Osteoblast (primary cell): ENCODE measurements at regions not wholly inside any gene's neighbourhood (a gene's known extent, or its start where the extent isn't known, plus 50 kb on each side); places are given as distances from the start of the nearest gene placed in this dataset.

Experiments
- DNase-seq: peaks from one replicate; pipeline ENCODE4 v3.0.0; 2011; ENCODE audit warnings: low spot score, mixed read lengths; ENCODE audit not compliant: insufficient read length; ENCODE audit errors: missing footprints
- H2AFZ ChIP-seq: 2 replicates; pipeline ENCODE4 v1.6.0; 2011; ENCODE audit warnings: mild to moderate bottlenecking, low read length
- H3K27ac ChIP-seq: 2 replicates; pipeline ENCODE4 v1.5.1; 2011; ENCODE audit warnings: mild to moderate bottlenecking, low read depth, low read length, moderate library complexity
- H3K27me3 ChIP-seq: 2 replicates; pipeline ENCODE4 v1.6.0; 2012; ENCODE audit warnings: mild to moderate bottlenecking, control low read depth, inconsistent platforms, low read length, moderate library complexity; ENCODE audit not compliant: insufficient read depth
- H3K36me3 ChIP-seq: 2 replicates; pipeline ENCODE4 v1.5.1; 2011; ENCODE audit warnings: mild to moderate bottlenecking, low read length, control low read depth, moderate library complexity; ENCODE audit not compliant: insufficient read depth
- H3K4me1 ChIP-seq: 2 replicates; pipeline ENCODE4 v1.5.1; 2011; ENCODE audit warnings: mild to moderate bottlenecking, low read length, control low read depth, moderate library complexity; ENCODE audit not compliant: insufficient read depth
- H3K4me2 ChIP-seq: 2 replicates; pipeline ENCODE4 v1.6.0; 2011; ENCODE audit warnings: mild to moderate bottlenecking, low read length; ENCODE audit not compliant: insufficient read depth
- H3K4me3 ChIP-seq: fragments of 200-600 bp; sonication (generic); 3 replicates; pipeline ENCODE4 v1.5.1; 2012; ENCODE audit warnings: mild to moderate bottlenecking, low read length, inconsistent platforms; ENCODE audit not compliant: insufficient read depth
- H3K79me2 ChIP-seq: 2 replicates; pipeline ENCODE4 v1.6.0; 2012; ENCODE audit warnings: mild to moderate bottlenecking, low read length, control low read depth, inconsistent platforms; ENCODE audit not compliant: insufficient read depth
- H3K9me3 ChIP-seq: 2 replicates; pipeline ENCODE4 v1.5.1; 2011; ENCODE audit warnings: low read depth, low read length, control low read depth
- H4K20me1 ChIP-seq: 2 replicates; pipeline ENCODE4 v1.6.0; 2012; ENCODE audit warnings: mild to moderate bottlenecking, low read length, control low read depth; ENCODE audit not compliant: insufficient read depth
- CTCF ChIP-seq: IDR thresholded peaks from 2 replicates; pipeline ENCODE4 v1.5.1; 2011; ENCODE audit warnings: mild to moderate bottlenecking, low read depth, low read length, moderate library complexity; ENCODE audit errors: extremely low read depth

GRCh38 chr2:71863396-71863795, 284.3 kb downstream of the CYP26B1 start:
- Histone ChIP-seq H3K79me2 (no peaks in the 10 kb centered on the region), H4K20me1 (no peaks in the 10 kb centered on the region), H3K27ac (no peak overlapping the region), H3K27me3 (peaks cover 17% of the 10 kb centered on the region), H3K4me1 (no peaks in the 10 kb centered on the region), H3K4me2 (no peak overlapping the region), H2AFZ (no peak overlapping the region), H3K4me3 (no peak overlapping the region), H3K36me3 (no peaks in the 10 kb centered on the region), H3K9me3 (no peaks in the 10 kb centered on the region)
- DNase-seq: no peak
- no peak for TF ChIP-seq CTCF

DNA sequence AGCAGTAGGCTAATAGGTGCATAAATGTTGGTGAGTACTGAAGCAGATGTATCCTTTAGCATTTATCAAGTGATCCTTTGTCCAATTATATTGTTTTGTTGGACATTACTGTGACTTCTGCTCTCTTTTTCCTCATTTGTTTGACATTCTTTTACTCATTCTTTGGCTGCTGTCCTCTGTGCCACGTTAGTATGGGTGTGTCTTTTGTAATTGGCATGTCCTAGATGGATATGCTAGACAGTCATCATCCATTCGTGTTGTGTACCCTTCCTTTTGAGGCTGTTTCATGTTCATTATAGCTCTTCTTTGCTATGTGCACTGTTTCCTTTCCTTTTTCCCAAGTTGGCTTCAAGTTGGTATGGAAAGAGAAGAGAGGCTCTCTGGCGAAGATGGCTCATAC, 284.7 kb downstream of the CYP26B1 start:
- TF ChIP-seq CTCF: no peak
- H3K4me2 ChIP-seq: no peak overlapping the region

GRCh38 chr2:71861186-71862160, 286.2 kb downstream of the CYP26B1 start:
- no peak for TF ChIP-seq CTCF
- Histone ChIP-seq H3K4me1 (no peaks in the 10 kb centered on the region), H3K4me3 (no peak overlapping the region), H3K79me2 (no peaks in the 10 kb centered on the region), H4K20me1 (no peaks in the 10 kb centered on the region), H3K4me2 (no peak overlapping the region), H3K36me3 (no peaks in the 10 kb centered on the region), H2AFZ (no peak overlapping the region), H3K27me3 (peaks cover 4% of the 10 kb centered on the region), H3K9me3 (no peaks in the 10 kb centered on the region), H3K27ac (no peak overlapping the region)
- DNase-seq: no peak

More for the DNA sequence above, 284.7 kb downstream of the CYP26B1 start:
- Histone ChIP-seq H3K79me2 (no peaks in the 10 kb centered on the region), H3K27ac (no peak overlapping the region), H3K4me3 (no peak overlapping the region), H2AFZ (peak overlapping the region; percentile 18), H3K36me3 (no peaks in the 10 kb centered on the region), H3K27me3 (peaks cover 14% of the 10 kb centered on the region), H3K9me3 (no peaks in the 10 kb centered on the region), H4K20me1 (no peaks in the 10 kb centered on the region), H3K4me1 (no peaks in the 10 kb centered on the region)
- DNase-seq: no peak

DNA sequence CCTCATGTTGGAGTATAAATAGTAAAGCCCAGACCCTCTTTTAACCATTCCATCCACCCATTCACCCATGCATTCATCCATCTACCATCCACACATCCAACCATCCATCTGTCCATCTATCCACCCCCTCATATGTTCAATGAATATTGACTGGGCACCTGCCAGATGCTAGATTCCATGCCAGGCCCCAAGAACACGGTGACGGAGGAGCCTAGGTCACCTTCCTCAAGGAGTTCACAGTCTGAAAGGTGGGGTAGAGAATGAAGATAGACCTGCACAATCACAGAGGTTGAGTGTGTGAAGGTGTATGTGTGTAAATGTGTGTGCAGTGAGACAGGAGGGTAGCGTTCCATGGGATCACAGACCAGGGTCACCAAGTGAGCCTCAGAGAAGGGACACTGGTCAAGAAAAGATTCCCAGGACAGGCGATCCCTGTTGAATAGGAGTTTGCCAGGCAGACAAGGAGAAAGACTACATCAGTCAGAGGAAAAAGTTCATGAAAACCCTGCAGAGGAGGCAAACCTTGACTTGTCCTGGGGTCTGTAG, 287.2 kb downstream of the CYP26B1 start:
- Histone ChIP-seq H2AFZ (no peak overlapping the region), H3K27ac (no peak overlapping the region), H3K4me2 (no peak overlapping the region), H4K20me1 (no peaks in the 10 kb centered on the region), H3K4me3 (no peak overlapping the region), H3K9me3 (no peaks in the 10 kb centered on the region), H3K4me1 (no peaks in the 10 kb centered on the region), H3K79me2 (no peaks in the 10 kb centered on the region), H3K36me3 (no peaks in the 10 kb centered on the region), H3K27me3 (no peaks in the 10 kb centered on the region)
- no peak for DNase-seq
- TF ChIP-seq CTCF: no peak
